ENCODE measurements at regions not wholly inside any gene's neighbourhood (a gene's known extent, or its start where the extent isn't known, plus 50 kb on each side); places are given as distances from the start of the nearest gene placed in this dataset.
A peak's percentile ranks its signal among the peaks of the same experiment; 100 is the strongest.

GRCh38 chr5:173777674-173778073 lies 110.5 kb upstream of the CPEB4 start:
- no peaks in the 10 kb centered on the region for H3K9me3 Mint-ChIP-seq
- H3K36me3 Mint-ChIP-seq = no peaks in the 10 kb centered on the region
- no peak overlapping the region for H3K27ac Mint-ChIP-seq
- ATAC-seq = no peak
- no peak for DNase-seq (ENCODE audit: low spot score in 2 of 2)

GRCh38 chr5:173778152-173778782 lies 109.9 kb upstream of the CPEB4 start:
- ATAC-seq (no peak), DNase-seq (ENCODE audit: low spot score in 2 of 2) (no peak)
- no peak overlapping the region for H3K27ac Mint-ChIP-seq
- no peaks in the 10 kb centered on the region for H3K36me3 Mint-ChIP-seq
- H3K9me3 Mint-ChIP-seq = no peaks in the 10 kb centered on the region

GRCh38 chr5:173778784-173779304 lies 109.3 kb upstream of the CPEB4 start:
- ATAC-seq (no peak), DNase-seq (ENCODE audit: low spot score in 2 of 2) (no peak)
- no peaks in the 10 kb centered on the region for H3K36me3 Mint-ChIP-seq
- H3K27ac Mint-ChIP-seq = no peak overlapping the region
- H3K9me3 Mint-ChIP-seq = no peaks in the 10 kb centered on the region

GRCh38 chr5:173780235-173781234 lies 107.6 kb upstream of the CPEB4 start:
- Mint-ChIP-seq H3K36me3 (no peaks in the 10 kb centered on the region), H3K27ac (peak overlapping the region in 1 of 2 donors; percentile 87)
- no peak for ATAC-seq

GRCh38 chr5:173781432-173781815 lies 106.7 kb upstream of the CPEB4 start:
- DNase-seq (ENCODE audit: low spot score in 2 of 2) (no peak), ATAC-seq (no peak)
- Mint-ChIP-seq H3K36me3 (no peaks in the 10 kb centered on the region), H3K9me3 (no peaks in the 10 kb centered on the region), H3K27ac (peak overlapping the region; percentile 17 to 87)

More at GRCh38 chr5:173780235-173781234, 107.6 kb upstream of the CPEB4 start:
- DNase-seq (ENCODE audit: low spot score in 2 of 2) = no peak
- no peaks in the 10 kb centered on the region for H3K9me3 Mint-ChIP-seq

DNA sequence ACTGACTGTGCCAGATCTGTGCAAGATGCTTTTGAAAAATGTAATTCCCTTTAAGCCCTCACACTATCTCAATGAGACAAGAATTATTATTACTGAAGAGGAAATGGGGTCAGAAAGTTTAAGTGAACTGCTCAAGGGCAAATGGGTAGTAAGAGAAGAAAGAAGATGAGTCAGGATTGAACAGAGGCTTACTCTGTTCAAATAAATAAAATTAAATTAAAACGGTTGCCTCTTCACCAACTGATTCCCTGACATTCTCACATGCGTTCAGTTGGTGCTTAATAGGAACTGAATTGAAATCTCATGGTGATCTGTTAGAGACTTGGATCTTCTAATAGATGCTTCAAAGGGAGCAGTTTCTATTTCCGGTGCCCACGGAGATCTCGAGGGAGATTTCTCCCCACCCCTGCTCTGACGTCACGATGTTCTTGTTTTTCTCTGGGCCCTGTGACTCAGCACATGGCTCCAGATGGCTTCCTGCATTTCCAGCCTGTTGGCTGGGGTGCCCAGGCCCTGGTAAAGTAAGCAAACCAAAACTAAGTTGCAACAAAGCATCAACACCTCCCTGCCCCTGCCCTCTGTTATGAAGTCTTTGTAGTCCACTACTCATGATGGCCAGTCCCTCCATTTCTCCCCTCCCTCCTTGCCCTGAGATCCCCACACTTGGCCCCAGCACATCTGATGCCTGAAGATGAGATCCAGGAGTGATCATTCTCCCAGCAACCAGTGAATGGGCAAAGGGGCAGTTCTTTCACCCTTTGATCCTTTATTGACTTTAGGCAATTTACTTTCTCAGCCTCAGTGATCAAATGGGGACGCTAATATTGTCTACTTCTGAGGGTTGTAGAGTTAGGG lies 106.1 kb upstream of the CPEB4 start:
- Mint-ChIP-seq H3K27ac (peak overlapping the region; percentile 87 to 92), H3K36me3 (no peaks in the 10 kb centered on the region), H3K9me3 (no peaks in the 10 kb centered on the region)
- DNase-seq (ENCODE audit: low spot score in 2 of 2) (peak in 1 of 2 donors; percentile 8), ATAC-seq (peak; percentile 47 to 54)

GRCh38 chr5:173782671-173783101 lies 105.5 kb upstream of the CPEB4 start:
- Mint-ChIP-seq H3K9me3 (no peaks in the 10 kb centered on the region), H3K36me3 (no peaks in the 10 kb centered on the region), H3K27ac (peak overlapping the region in 1 of 2 donors; percentile 87)
- DNase-seq (ENCODE audit: low spot score in 2 of 2) (no peak), ATAC-seq (no peak)

DNA sequence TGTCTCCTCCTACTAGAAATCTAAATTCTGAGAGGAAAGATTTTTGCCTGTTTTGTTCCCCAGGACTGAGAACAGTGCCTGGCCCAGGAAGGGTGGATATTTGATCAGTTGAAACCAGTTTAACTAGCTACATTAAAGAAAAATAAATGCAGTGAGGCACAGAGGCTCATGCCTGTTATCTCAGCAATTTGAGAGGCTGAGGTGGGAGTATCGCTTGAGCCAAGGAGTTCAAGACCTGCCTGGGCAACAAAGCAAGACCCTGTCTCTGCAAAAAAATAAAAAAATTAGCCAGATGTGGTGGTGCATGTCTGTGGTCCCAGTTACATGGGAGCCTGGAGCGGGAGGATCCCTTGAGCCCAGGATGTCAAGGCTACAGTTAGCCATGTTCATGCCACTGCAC lies 104.8 kb upstream of the CPEB4 start:
- Mint-ChIP-seq H3K27ac (no peak overlapping the region), H3K36me3 (no peaks in the 10 kb centered on the region), H3K9me3 (no peaks in the 10 kb centered on the region)
- ATAC-seq (no peak), DNase-seq (ENCODE audit: low spot score in 2 of 2) (no peak)

GRCh38 chr5:173785400-173785799 lies 102.7 kb upstream of the CPEB4 start:
- Mint-ChIP-seq H3K36me3 (no peaks in the 10 kb centered on the region), H3K9me3 (no peaks in the 10 kb centered on the region), H3K27ac (no peak overlapping the region)
- ATAC-seq (no peak), DNase-seq (ENCODE audit: low spot score in 2 of 2) (no peak)

DNA sequence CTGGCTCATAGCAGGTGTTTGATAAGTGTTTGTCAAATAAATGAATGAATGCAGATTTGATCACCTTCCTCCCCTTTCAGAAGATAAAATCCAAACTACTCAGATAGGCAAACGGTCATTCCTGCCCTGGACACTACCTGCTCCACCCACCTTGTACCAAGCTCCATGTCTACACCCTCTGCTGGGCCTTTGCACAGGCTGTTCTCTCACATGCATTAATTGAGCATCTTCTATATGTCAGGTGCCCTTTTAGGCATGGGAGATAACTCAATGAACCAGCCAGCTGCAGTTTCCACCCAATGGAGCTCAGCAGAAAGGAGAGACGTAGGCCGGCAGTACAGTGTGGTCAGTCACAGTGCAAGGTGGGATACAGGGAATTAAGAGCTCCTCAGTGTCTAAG lies 102.3 kb upstream of the CPEB4 start:
- no peak for DNase-seq (ENCODE audit: low spot score in 2 of 2)
- no peak overlapping the region for H3K27ac Mint-ChIP-seq
- ATAC-seq = no peak
- no peaks in the 10 kb centered on the region for H3K36me3 Mint-ChIP-seq
- H3K9me3 Mint-ChIP-seq = no peaks in the 10 kb centered on the region

GRCh38 chr5:173786286-173787187 lies 101.6 kb upstream of the CPEB4 start:
- ATAC-seq (no peak), DNase-seq (ENCODE audit: low spot score in 2 of 2) (no peak)

DNA sequence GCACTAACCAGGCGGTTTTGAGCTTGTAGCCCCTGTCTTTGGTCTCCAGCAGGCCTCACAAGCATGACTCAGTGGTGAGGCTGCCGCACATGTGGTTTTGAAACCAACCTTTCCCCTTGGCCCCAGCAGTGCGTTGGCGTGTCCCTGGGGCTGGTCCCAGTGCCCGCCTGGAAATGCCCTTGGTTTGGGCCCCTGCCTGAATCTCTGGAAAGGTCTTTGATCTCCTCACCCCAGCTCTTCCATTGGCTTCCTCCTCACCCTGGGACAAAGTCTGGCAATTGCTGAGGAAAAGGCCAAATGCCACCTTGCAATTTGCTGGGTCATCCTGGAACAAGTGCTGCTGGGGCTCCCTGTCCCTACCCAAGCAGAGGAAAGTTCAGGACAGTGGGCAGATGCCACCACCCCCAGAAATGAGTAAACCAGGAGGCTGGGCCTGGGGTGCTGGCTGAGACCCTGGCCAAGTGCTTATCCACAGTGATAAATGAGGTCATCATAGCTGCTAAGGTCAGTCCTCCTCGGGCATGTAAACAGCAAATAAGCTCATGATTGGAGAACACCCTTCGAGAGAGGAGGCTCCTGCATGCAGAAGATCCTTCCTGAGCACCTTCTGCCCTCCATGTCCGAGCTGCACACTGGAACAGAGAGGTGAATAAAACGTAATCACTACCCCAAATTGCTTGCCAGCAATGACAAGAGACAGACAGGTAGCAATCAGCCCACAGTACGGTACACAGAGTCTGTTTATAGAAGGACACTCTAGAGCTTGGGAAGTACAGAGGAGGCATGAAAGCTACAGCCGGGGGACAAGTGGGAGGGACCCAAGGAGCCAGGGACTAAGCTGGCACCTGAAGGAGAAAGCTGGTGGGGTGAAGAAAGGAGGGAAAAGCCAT lies 98.9 kb upstream of the CPEB4 start:
- Mint-ChIP-seq H3K9me3 (no peaks in the 10 kb centered on the region), H3K36me3 (no peaks in the 10 kb centered on the region), H3K27ac (no peak overlapping the region)
- DNase-seq (ENCODE audit: low spot score in 2 of 2) (no peak), ATAC-seq (peak in 1 of 2 donors; percentile 48)

More at GRCh38 chr5:173786286-173787187, 101.6 kb upstream of the CPEB4 start:
- Mint-ChIP-seq H3K9me3 (no peaks in the 10 kb centered on the region), H3K27ac (peak overlapping the region in 1 of 2 donors; percentile 37), H3K36me3 (no peaks in the 10 kb centered on the region)

DNA sequence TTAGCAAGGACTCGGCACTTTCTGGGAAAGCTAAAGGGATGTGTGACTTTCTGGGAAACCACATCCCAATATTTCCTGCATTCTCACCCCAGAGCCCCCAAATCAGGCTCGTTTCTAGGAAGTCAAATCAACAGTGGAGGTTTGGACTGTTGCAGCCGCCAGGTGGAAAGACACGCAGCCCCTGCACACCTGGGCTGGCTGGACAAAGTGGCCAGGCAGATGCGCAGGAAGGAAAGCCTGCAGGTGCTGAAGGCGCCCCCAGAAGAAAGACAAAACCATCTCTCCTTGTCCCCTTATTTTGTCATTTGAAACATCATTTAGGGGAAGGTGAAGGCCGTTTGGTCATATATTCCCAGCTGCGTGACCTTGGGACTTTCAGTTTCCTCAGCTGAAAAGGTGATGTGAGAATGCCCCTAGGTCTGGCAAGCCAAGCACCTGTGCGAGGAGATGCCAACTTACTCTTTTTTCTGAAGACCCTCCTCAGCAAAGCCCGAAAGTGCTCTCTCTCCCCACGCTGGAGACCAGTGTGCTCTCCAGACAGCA lies 97.9 kb upstream of the CPEB4 start:
- no peak overlapping the region for H3K27ac Mint-ChIP-seq
- no peaks in the 10 kb centered on the region for H3K36me3 Mint-ChIP-seq
- no peak for DNase-seq (ENCODE audit: low spot score in 2 of 2)
- no peak for ATAC-seq
- H3K9me3 Mint-ChIP-seq = no peaks in the 10 kb centered on the region

DNA sequence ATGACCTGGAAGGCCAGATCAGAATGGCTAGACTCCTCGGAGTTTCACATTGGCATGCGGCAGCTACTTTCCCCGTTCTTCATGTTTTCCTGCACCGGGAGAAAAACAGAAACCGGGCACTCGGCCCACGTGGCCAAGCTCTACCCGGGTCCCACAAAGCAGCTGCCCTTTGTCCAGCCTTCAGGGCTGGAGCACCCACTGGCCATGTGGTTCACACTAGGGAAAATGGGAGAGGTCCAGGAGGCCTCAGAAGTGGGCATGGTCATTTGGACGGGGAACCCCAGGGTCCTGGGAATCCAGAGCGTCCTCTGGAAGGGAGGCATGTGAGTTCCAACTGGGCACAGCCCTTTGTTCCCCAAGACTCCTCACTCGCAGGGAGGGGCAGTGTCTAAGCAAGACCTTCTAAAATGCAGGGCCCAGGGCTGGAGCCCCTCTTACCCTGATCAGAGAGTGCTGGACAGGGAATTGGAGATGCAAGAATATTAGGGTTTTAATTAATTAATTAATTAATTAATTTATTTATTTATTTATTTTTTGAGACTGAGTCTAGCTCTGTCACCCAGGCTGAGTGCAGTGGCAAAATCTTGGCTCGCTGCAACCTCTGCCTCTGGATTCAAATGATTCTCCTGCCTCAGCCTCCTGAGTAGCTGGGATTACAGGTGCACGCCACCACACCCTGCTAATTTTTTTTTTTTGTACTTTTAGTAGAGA lies 97.2 kb upstream of the CPEB4 start:
- Mint-ChIP-seq H3K9me3 (no peaks in the 10 kb centered on the region), H3K36me3 (no peaks in the 10 kb centered on the region)
- ATAC-seq = no peak

More for the DNA sequence above, 97.2 kb upstream of the CPEB4 start:
- DNase-seq (ENCODE audit: low spot score in 2 of 2) = no peak
- no peak overlapping the region for H3K27ac Mint-ChIP-seq
